ENCODE measurements at regions not wholly inside any gene's neighbourhood (a gene's known extent, or its start where the extent isn't known, plus 50 kb on each side); places are given as distances from the start of the nearest gene placed in this dataset.

DNA sequence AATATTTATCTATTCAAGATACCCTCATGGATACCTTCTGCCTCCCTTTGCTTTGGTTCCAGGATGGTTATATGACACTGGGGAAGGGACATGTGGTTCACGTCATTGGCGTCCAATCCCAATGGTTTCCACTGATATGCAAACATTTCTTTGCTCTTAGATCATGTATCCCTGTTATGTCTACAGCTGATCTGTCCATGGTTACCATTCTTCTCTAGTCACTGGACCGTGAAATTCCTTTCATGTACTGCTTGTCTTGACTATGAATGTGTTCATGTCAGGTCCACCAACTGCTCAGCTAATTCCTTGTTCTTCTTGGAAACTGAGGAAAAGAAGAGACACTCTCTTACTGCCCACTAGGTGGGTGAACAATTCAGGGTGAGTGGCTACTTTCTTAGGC is 391.1 kb upstream of the ZNF608 start:
- H3K4me3 ChIP-seq (ENCODE audit: low read depth, low read length): no peak overlapping the region
- DNase-seq (ENCODE audit: low read depth): peak; percentile 85
- TF ChIP-seq, protein P1, sequence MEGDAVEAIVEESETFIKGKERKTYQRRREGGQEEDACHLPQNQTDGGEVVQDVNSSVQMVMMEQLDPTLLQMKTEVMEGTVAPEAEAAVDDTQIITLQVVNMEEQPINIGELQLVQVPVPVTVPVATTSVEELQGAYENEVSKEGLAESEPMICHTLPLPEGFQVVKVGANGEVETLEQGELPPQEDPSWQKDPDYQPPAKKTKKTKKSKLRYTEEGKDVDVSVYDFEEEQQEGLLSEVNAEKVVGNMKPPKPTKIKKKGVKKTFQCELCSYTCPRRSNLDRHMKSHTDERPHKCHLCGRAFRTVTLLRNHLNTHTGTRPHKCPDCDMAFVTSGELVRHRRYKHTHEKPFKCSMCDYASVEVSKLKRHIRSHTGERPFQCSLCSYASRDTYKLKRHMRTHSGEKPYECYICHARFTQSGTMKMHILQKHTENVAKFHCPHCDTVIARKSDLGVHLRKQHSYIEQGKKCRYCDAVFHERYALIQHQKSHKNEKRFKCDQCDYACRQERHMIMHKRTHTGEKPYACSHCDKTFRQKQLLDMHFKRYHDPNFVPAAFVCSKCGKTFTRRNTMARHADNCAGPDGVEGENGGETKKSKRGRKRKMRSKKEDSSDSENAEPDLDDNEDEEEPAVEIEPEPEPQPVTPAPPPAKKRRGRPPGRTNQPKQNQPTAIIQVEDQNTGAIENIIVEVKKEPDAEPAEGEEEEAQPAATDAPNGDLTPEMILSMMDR (conservative IDR thresholded peaks at IDR 0.05; ENCODE audit: low read depth, low read length): no peak

GRCh38 chr5:125138266-125138665 is 391.8 kb upstream of the ZNF608 start:
- DNase-seq (ENCODE audit: low read depth): no peak
- TF ChIP-seq, protein P1 (conservative IDR thresholded peaks at IDR 0.05; ENCODE audit: low read depth, low read length): no peak
- no peak overlapping the region for H3K4me3 ChIP-seq (ENCODE audit: low read depth, low read length)

DNA sequence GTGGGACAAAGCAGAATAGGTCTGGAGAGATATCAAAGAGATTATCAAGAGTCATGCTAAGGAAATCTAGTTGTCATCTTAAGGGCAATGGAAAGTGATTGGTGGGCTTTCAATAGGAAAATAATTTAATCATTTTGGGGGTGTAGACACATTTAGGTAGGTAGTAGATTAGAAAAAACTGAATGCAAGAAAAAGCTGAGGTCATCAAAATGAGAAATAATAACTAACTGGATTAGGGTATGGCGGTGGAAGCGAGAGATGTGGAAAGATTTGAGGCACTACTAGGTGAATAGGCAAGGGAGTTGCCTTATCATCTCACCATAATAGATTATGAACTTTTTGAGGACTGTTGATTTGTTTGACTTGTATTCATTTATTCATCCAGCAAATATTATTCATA is 393.2 kb upstream of the ZNF608 start:
- H3K4me3 ChIP-seq (ENCODE audit: low read depth, low read length): no peak overlapping the region
- DNase-seq (ENCODE audit: low read depth): no peak
- TF ChIP-seq, protein P1 (conservative IDR thresholded peaks at IDR 0.05; ENCODE audit: low read depth, low read length): no peak

- H3K4me3 ChIP-seq (ENCODE audit: low read depth, low read length): no peak overlapping the region
- TF ChIP-seq, protein P1 (conservative IDR thresholded peaks at IDR 0.05; ENCODE audit: low read depth, low read length): no peak
- no peak for DNase-seq (ENCODE audit: low read depth)
Observed at GRCh38 chr5:125140220-125140619, 393.8 kb upstream of the ZNF608 start.

GRCh38 chr5:125140855-125141254 is 394.4 kb upstream of the ZNF608 start:
- DNase-seq (ENCODE audit: low read depth): peak; percentile 59
- TF ChIP-seq, protein P1 (conservative IDR thresholded peaks at IDR 0.05; ENCODE audit: low read depth, low read length): no peak
- H3K4me3 ChIP-seq (ENCODE audit: low read depth, low read length): no peak overlapping the region

DNA sequence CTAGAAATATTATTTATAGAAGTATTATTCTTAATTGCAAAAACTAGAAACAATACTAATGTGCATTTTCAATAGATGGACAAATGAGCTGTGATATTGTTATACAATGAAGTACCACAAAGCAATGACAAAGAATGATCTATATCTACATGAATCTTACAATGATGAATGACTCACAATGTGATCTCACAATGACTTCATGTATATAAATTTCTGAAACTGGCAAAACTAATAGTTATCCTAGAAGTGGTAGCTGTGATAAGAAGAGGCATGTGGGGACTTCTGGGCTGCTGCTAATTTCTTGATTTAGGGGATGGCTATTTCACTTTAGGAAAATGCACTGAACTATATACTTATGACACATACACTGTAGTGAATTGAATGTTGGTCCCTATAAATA is 396.0 kb upstream of the ZNF608 start:
- H3K4me3 ChIP-seq (ENCODE audit: low read depth, low read length): no peak overlapping the region
- TF ChIP-seq, protein P1 (conservative IDR thresholded peaks at IDR 0.05; ENCODE audit: low read depth, low read length): no peak
- no peak for DNase-seq (ENCODE audit: low read depth)

DNA sequence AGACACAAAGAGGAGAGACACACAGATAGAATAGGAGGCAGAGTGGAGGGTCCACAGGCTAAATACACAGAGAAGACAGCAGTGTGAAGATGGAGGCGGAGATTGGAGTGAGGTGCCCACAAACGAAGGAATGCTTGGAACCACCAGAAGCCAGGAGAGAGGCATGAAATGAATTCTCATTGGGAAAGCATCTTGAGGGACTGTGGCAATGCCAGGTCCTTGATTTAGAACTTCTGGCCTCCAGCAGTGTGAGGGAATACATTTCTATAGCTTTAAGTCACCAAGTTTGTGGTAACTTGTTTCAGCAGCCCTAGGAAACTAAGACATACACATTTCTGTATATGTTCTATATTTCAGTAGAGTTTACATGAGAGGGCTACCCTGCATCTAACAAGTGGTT is 396.6 kb upstream of the ZNF608 start:
- H3K4me3 ChIP-seq (ENCODE audit: low read depth, low read length): no peak overlapping the region
- TF ChIP-seq, protein P1 (conservative IDR thresholded peaks at IDR 0.05; ENCODE audit: low read depth, low read length): no peak
- no peak for DNase-seq (ENCODE audit: low read depth)
